HG02973 (cell line): ENCODE measurements at regions not wholly inside any gene's neighbourhood (a gene's known extent, or its start where the extent isn't known, plus 50 kb on each side); places are given as distances from the start of the nearest gene placed in this dataset.

Experiments used
- ATAC-seq: cut with Tn5 transposase; IDR thresholded peaks from one replicate; pipeline ENCODE4 v1.9.1; 2021; ENCODE audit warnings: moderate library complexity; ENCODE audit not compliant: unreplicated experiment

DNA sequence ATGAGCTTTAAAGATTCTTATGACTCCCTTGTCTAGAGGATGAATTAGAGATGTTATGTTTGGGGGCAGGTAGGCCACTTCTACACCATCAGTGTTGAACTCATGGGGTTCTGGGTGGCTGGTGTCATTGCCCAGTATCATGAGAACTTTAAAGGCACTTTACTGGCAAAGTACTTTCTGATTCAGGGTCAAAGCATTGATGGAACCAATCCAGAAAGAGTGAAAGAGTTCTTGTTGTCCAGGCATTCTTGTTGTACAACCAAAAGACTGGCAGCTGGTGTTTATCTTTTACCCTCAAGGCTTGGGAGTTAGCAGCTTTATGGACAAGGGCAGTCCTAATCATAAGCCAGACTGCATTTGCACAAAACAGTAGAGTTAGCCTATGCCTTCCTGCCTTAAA lies 673.0 kb downstream of the USP25 start:
- no peak for ATAC-seq

- ATAC-seq = no peak
Observed at GRCh38 chr21:16404776-16405175, 675.0 kb downstream of the USP25 start.

DNA sequence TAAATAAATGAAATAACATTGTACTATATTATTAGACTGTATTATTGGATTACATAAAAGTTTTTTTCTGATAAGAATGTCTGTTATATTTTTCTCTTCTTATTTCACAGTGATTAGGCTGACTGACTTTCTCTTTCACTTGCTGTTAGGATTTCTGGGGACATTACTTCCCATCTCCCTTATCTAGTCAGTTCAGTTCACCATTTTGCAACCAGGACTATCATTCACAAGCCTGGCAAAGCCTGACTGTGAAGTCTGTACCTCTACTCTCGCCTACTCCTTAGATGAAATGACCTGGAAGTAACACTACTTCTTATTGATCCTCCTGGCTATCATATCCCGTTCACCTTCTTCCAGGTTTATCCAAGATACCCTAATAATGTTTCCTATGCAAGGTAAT lies 676.6 kb downstream of the USP25 start:
- ATAC-seq = no peak

DNA sequence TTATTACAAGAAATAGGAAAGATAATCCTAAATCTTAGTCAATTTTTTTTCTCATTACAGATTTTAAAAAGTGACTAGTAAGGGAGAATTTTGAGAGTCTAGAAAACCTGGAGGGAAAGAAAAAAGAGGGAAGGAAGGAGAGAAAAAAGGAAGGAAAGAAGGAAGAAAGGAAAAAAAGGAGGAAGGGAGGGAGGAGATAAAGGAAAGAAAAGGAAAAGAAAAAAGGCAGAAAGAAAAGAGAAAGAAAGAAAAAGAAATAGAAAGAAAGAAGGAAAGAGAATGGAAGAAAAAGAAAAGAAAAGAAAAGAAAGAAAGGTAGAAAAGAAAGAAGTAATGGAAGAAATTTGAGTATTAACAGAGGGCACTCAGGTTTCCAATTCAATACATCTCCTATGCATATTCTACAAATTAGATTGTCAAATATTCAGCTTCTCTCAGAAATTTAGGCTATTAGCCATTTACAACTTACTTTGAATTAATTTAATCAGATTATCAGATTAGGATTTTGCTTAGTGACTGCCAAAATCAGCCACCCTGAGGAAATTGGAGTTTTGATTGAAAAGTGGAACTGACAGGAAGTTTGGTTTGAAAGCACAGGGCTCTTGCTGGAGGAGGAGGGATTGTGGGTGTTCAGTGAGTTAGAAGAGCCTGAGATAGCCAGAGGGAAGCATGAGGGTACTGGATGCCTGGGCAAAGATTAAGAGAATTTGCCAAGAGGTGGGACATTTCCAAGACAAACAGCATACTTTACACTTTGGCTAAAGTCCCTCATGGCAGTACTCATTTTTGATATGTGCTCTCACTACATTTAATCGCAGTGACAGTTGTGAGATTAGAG lies 677.8 kb downstream of the USP25 start:
- no peak for ATAC-seq

DNA sequence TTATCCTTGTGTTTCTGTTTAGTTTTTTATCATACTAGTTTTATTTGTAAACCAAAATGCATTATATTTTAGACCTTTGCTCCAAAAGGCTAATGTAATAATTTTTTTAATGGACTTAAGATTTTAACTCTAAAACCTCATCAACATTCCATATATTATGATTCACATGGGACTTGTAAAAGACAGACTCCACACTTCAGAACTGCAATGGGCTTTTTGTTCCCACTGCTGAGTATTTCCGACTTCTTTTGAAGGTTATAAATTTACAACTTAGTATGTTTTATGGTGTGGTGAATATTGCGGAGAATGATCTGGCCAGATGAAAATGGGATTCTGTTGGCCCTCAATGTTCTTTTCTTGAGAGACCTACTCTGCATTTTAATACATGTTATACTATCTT lies 678.5 kb downstream of the USP25 start:
- no peak for ATAC-seq

DNA sequence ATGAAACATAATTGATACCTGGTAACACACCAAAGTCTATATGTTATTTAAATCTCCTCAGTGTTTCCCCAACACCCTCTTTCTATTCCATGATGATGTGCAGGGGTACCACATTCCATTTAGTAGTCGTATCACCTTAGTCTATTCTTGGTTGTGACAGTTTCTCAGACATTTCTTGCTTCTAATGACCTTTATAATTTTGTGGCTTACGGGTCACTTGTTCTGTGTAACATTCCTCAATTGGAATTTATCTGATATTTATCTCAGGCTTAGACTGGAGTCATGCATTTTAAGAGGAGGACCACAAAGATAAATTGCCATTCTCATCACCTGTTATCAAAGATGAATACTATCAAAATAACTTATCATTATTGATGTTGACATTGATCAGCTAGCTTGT lies 679.6 kb downstream of the USP25 start:
- ATAC-seq = no peak

GRCh38 chr21:16418226-16418625 lies 688.4 kb downstream of the USP25 start:
- ATAC-seq = no peak

DNA sequence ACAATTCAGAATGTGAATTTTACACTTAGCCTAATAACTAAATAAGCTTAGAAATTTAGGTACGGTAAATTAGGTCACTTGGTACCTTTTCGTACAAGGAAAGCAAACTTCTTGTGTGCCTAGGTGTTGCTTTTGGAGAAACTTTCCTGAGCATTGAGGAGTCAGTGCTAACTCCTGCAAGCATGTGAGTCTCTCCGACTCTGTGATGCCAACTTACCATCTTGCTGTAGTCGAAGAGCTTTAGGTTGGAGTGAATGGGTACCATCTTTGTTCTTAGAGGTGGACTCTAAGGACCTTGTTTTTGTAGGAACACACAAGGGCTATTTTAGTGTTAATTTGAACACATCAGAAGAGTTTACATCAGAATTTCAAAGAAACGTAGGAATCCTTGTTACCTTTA lies 688.9 kb downstream of the USP25 start:
- ATAC-seq = no peak

- ATAC-seq = no peak
Observed at GRCh38 chr21:16419188-16419921, 689.6 kb downstream of the USP25 start.

DNA sequence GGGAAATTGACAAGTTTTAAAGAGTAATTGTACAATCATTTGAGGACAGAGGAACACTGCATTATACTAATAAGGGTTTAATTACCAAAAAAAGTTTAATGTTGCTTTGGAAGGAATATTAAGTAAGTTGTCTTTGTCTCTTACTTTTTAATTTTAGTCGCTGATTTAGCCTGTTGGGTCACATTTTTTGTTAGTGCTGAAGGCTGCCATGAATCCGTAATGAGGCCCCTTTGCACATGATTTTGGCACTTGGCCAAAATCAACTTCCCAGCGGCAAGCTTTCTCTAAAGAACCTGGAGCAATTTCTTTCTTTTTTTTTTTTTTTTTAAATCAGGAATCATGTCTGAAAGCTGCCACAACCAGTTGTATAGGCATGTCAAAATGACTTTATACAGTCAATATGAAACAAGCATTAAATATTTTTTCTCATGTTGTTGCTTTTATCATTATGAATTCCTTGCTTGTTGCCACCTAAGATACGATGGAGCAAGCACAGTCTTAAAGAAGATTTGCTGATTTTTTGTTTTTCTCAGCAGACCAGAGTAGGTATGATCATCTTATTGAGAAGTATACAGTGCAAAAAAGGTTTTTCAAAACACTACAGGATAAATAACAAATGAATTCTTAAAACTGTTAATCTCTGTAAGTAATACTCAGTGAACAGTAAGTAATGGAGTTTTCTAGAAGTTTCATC lies 690.4 kb downstream of the USP25 start:
- ATAC-seq = no peak

GRCh38 chr21:16421007-16421406 lies 691.2 kb downstream of the USP25 start:
- no peak for ATAC-seq

DNA sequence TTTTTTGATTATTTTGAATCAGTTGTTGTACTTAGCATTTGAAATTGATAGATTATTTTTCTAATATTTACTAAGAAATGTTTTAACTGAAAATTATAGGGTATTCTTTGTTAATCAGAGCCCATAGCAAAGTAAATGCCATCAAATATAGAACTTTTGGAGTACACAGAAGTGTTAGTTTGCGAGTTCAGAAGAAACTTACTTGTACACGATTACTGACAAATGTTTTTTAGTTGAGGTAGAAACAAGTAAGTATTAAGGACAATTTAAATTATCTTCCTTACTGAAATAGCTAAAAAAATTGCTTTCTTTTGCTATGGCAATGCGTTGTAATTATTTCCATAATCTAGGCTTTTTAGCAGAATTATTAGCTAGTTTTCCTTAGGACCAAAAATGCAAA lies 692.2 kb downstream of the USP25 start:
- ATAC-seq = no peak

DNA sequence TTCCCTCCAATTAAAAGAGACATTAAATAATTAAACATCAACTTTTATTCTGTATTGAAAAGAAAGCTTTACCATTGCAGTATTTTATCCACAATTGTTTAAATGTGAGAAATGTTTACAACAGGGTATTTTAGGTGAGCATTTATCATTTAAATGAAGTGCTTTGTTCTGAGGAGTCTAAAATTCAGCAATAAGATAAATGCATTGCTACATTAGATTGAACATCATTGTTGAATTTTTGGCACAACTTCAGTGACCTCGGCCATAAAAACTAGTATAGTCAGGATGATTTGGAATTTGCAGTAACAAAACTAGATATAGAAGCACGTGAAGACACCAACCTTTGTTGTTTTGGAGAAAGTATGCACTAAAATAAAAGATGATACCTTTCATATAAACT lies 692.9 kb downstream of the USP25 start:
- no peak for ATAC-seq

DNA sequence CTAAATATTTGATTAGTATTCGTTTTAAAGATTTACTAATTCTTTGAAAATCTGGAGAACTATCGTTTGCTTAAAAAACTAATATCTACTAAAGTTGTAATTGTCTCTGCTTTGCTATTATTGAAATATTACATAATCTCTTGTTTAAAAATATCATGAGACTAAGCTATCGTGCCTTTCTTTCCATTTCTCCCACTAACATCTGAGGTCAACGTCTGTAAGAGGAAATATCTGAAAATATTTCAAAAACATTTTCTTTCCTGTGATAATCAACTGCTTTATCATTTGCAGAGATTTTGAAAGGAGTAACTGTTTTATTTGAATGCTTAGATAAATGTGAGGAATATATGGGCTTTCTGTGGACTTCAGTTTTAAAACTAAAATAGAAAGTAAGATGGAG lies 694.1 kb downstream of the USP25 start:
- ATAC-seq = no peak

GRCh38 chr21:16424331-16424751 lies 694.6 kb downstream of the USP25 start:
- ATAC-seq = no peak

DNA sequence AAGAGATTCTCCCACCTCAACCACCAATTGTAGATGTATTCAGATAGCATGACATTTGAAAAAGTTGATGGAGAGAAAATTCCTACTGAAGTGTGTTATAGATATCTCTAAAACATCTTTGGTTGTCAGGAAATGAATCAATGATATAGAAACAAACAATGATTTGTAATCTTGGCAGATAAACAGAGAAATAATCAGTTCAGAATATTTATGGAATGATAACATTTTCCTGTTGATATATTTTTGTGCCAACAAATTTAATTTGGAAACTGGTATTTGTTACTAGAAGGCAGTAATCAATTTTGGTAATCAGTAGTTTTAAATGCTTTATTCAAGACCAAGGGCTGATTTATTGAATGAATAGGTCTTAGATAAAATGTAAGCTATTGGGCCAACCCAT lies 695.6 kb downstream of the USP25 start:
- no peak for ATAC-seq

DNA sequence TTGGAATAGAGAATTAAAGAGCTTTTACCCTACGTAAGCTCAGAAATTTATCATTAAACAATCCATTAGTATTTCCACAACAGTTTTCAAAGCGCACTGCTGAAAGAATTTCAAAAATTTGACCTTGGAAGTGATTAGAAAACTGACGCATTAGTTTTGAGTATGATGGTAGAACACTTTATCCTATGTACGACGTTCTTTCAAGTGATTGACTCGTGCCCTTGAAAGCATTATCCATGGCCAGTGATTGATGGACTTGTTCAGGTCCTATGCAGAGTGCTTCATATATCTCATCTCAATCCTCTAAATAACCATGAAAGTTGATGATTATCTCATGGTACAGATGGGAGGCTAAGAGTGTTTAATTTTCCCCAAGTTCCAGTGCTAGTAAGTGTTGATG lies 697.2 kb downstream of the USP25 start:
- no peak for ATAC-seq

GRCh38 chr21:16427587-16428087 lies 697.9 kb downstream of the USP25 start:
- no peak for ATAC-seq

- no peak for ATAC-seq
Observed at GRCh38 chr21:16437586-16437985, 707.8 kb downstream of the USP25 start.

DNA sequence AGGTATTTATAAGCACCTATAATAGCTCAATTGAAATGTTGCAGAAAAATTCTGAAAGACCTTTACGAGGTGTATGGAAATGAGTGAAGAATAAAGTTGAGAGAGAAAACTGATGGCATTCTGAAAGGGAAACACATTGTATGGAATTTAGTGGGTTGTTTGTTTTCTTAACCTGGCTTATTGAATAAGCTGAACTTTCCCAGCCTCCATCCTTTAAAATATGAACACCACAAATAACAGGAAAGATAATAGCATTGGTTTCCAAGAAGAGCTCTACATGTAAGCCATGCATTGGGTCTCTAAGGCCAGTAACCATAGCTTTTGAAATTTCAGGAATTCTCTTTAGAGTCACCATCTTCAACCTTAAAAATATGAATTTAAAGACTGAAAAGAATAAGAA lies 709.0 kb downstream of the USP25 start:
- ATAC-seq = no peak

- no peak for ATAC-seq
Observed at GRCh38 chr21:16441789-16442188, 712.0 kb downstream of the USP25 start.

DNA sequence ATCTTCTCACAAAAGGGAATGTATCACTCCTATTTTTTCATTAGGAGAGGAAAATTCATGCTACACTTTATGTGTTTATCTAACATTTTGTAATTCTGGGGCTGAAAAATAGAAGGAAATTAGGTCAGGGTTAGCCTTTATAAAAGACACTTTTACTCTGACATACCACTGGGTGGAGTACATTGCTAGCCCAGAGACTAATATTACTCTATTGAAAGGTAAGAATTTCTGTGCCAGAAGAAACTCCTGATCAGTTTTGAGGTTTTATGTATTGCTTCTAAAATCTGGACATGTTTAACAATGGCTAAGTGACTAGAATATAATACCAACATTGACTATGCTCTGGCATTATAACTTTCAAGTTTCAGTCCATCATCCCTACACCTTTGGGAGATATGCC lies 724.6 kb downstream of the USP25 start:
- no peak for ATAC-seq
